SW 1271 (cell line): ENCODE measurements at regions not wholly inside any gene's neighbourhood (a gene's known extent, or its start where the extent isn't known, plus 50 kb on each side); places are given as distances from the start of the nearest gene placed in this dataset.

Experiments used
- DNase-seq, 2 experiments: peaks; one replicate each; lab custom pipeline; 2025; lab: John Stamatoyannopoulos, UW

DNA sequence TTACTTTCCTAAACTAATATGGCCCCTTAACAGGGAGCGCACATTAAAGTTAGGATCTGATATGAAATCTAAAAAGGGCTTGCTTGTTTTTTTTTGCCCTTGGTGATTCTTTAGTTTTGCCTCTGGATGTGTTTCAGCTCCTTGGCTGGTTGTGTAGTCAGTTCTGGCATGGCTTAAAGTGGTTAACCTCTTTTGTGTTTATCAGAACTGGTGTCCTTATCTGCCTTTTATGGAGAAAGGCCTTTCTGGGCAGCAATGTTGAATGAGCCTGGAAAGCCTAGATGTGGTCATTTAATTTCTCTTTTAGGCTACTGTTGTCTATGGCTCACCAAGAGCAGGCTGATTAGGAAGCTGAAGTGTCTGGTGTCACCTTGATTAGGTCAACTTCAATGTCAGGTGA, 254.5 kb upstream of the ROPN1 start:
- DNase-seq, result no peak

DNA sequence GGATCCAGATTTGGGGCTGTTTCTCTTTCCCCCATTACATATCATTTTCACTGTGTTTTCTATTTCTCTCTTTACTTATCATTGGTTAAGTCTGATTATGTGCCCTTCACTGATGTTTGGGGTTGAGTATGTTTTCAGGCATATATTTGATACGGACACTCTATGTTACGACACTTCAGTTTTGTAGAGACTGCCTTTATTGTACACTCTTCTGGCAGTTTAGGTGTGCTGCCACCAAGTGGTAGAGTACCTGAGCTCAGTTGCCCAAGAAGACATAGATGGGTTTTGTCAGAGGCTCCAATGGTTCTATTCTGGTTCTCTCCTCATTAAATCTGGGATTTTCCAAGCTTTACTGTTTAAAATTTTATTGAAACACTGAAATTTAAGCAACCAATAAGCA, 255.0 kb upstream of the ROPN1 start:
- peak in 1 of 2 experiments; percentile 9 for DNase-seq

- DNase-seq, result no peak
Measured at GRCh38 chr3:124248471-124249028, 256.6 kb upstream of the ROPN1 start.

GRCh38 chr3:124249038-124249437, 257.1 kb upstream of the ROPN1 start:
- DNase-seq, result no peak

GRCh38 chr3:124250053-124250452, 258.1 kb upstream of the ROPN1 start:
- DNase-seq, result no peak

DNA sequence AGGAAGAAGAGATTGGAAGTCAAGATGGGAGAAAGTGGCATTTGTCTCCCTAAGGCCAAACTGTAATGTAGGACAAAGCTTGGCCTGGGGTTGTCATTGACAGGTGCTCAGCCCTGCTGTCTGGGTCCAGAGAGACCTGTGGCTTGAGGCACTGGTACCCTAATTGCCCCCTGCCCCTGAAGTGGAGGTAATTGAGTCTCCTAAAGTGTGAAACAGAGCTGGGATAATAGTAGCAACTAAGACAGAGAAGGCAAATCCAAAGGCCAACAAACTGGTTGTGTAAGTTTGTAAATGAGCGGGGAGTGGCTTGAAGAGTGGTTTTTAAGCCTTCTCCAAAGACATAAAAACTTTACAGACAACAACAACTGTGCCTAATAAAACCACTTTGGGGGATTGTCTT, 264.2 kb upstream of the ROPN1 start:
- DNase-seq, result no peak

GRCh38 chr3:124256599-124256998, 264.7 kb upstream of the ROPN1 start:
- no peak for DNase-seq

- DNase-seq, result no peak
Measured at GRCh38 chr3:124257336-124257864, 265.5 kb upstream of the ROPN1 start.

GRCh38 chr3:124258057-124258500, 266.2 kb upstream of the ROPN1 start:
- DNase-seq, result no peak

DNA sequence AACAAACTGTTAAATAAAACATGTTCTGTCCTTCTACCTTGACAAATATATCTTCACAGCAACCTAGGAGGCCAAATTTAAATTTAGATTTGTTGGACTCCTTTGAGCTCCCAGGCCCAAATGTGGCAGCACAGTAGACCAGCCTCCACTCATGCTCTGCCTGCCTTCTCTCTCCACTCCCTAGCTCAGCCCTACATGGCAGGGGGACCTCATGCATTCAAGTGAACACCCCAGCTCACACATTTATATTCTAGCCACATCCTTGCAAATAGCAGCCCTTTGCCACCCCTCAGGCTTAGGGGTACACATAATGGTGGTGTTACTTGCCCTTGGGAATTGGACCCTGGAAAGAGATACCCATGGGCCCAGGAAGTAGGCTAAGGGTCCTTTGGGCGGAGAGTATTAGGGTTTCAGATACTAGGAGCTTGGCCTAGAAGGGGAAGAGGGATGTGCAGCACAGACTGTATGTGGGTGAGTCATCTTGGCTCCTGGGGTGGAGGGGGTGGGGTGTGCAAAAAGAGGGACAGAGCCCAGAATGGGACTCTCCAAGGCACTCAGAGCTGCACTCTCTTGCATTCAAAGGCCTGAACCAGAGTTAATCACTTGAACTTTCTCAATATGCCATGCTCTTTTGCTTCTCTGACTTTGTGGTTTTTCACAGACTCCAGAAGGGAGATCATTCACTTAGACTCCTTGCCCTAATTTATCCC, 268.4 kb upstream of the ROPN1 start:
- DNase-seq, result no peak

DNA sequence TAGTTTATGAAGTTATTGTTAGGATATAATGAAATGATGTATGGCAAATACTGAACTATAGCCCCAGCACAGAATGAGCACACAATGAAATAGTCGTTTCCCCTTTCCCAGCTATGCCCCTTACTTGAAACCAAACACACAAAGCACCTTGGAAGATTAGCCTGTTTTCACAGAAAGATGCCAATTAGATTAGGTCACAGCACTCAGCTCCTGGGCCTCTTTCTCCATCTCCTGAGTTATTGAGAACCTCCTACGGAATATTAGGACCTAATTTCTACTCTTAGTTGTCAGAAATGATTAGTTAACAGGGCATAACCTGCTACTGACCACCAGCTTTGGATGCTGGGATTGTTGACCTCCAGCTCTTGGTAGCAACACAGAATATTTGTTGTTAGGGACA, 269.4 kb upstream of the ROPN1 start:
- DNase-seq, result no peak

GRCh38 chr3:124263168-124263567, 271.2 kb upstream of the ROPN1 start:
- DNase-seq, result no peak

- DNase-seq, result no peak
Measured at GRCh38 chr3:124264346-124264745, 272.4 kb upstream of the ROPN1 start.

DNA sequence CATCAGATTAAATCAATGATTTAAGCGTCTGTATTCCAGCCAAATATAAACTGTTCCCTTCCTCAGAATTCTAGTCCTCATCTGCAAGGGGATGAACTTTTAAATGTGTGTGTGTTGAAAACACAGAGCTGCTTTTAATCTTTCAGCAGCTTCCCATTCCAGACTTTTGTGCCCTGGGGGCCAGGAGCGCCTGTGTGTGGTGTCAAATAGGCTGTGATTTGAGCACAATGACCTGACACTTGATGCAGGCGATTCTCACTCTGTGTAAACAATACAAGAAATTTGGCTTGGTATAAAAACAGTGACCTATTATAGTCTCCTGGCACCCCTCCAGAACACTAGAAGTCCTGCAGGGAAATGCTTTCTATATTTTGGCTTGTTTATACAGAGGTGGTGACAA, 274.6 kb upstream of the ROPN1 start:
- DNase-seq, result no peak

- no peak for DNase-seq
Measured at GRCh38 chr3:124267406-124267805, 275.5 kb upstream of the ROPN1 start.

GRCh38 chr3:124268355-124268754, 276.4 kb upstream of the ROPN1 start:
- DNase-seq, result no peak

- DNase-seq, result no peak
Measured at GRCh38 chr3:124269619-124270018, 277.7 kb upstream of the ROPN1 start.

- no peak for DNase-seq
Measured at GRCh38 chr3:124272605-124273151, 280.8 kb upstream of the ROPN1 start.

DNA sequence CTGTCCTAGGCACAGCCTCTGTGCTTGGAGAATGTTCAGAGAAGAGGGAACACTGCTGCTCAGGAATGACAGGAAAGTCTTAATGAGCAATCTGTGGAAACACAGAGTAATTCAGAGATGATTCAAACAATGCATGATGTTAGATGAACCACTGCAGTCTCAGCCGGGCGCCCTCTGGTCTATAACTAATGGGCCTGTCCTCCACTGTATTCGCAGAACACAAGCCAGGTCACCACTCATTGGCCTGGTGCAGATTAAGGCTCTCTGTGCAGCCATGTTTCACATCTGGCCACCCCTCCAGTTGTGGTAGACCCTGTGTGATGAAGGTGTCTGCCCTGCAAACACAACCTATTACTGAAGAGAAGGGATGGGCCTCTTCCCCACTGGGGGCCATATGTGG, 281.7 kb upstream of the ROPN1 start:
- no peak for DNase-seq

DNA sequence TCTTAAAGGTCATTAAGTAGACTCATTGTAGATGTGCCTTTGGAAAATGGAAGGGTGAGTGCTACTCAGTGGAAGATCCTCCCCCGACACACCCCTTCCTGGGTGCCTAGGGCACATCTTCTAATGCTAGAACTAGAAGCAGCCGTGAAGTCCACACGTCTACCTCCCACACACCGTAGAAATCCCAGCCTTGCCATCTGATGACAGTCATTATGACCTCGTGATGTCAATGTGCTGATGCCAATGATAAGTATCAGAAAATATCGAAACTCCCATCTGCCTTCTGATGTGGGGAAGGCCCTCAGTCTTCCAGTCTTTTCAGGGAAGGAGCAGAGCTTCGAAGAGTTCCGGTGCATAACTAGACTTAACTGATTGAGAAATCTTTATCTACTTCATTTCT, 282.1 kb upstream of the ROPN1 start:
- DNase-seq, result no peak

DNA sequence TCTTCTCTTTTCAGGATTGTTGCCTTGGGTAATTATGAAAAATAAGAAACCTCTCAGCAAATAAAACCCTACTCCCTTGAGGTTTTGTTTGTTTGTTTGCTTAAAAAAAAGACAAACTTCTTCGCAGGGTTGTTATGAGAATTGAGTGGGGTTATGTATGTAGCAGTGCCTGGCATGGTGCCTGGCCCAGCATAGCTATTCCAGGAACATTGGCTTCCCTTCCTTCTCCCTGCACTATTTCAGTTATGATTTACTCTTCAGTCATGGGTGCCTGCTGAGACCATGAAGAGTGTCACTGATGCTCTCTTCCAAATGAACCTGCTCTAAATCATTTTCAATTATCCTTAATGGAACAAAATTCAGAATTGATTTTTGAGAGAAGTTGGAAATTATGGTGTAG, 283.5 kb upstream of the ROPN1 start:
- no peak for DNase-seq

DNA sequence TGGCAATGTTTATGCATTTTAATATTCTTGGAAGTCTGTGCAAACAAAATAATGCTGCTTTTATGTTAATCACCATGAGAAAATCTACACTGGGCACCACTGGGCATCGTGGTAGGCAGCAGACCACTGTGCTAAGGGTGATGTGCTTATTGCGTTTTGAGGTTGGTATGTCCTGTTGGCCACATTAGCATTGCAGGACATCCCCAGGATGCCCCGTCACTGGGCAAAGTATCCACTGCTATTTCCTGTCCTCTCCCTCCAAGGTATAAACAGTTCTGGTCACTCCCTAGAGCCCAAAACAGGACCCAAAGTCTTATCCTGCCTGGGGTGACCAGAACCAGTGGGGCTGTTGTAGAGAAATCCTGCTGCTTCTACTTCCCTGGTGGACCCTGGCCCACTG, 284.2 kb upstream of the ROPN1 start:
- DNase-seq, result no peak

- no peak for DNase-seq
Measured at GRCh38 chr3:124276539-124277143, 284.7 kb upstream of the ROPN1 start.
